Suprapubic skin (tissue), 4 donors: ENCODE measurements at regions not wholly inside any gene's neighbourhood (a gene's known extent, or its start where the extent isn't known, plus 50 kb on each side); places are given as distances from the start of the nearest gene placed in this dataset.
"Not testable (repeated sequence)": the region's sequence is repeated elsewhere in the genome, so short reads cannot be mapped to it uniquely, and the experiment has no call there.

Source experiments
- DNase-seq, 2 donors: peaks; one replicate each; pipeline ENCODE4 v3.0.0-alpha.2; 2019; ENCODE audit warnings: low spot score in 2 of 2
- H3K27ac ChIP-seq: fragments of 200-600 bp; sonication (generic); one replicate; pipeline ENCODE4 v1.5.1; 2019
- H3K27me3 ChIP-seq: fragments of 200-600 bp; sonication (generic); one replicate; pipeline ENCODE4 v1.5.1; 2019
- H3K36me3 ChIP-seq: fragments of 200-600 bp; sonication (generic); one replicate; pipeline ENCODE4 v1.5.1; 2019
- H3K4me1 ChIP-seq: fragments of 200-600 bp; sonication (generic); one replicate; pipeline ENCODE4 v1.5.1; 2019
- H3K4me3 ChIP-seq: fragments of 200-600 bp; sonication (generic); one replicate; pipeline ENCODE4 v1.5.1; 2019; ENCODE audit warnings: mild to moderate bottlenecking
- H3K9me3 ChIP-seq: fragments of 200-600 bp; sonication (generic); one replicate; pipeline ENCODE4 v1.5.1; 2019
- WGBS: methylation state at CpG from one replicate; pipeline ENCODE4 v1.1.5; 2018; 5-methylcytosine and 5-hydroxymethylcytosine counted together
- TF ChIP-seq, protein P1 (sequence below), 2 donors: fragments of 200-600 bp in 1 of 2; fragments of 450-650 bp in 1 of 2; sonication (generic) in 1 of 2; IDR thresholded peaks; one replicate each; pipeline ENCODE4 v1.5.1; 2016 to 2019; ENCODE audit warnings: antibody characterized with exemption in 2 of 2, mild to moderate bottlenecking in 1 of 2, moderate library complexity in 1 of 2

DNA sequence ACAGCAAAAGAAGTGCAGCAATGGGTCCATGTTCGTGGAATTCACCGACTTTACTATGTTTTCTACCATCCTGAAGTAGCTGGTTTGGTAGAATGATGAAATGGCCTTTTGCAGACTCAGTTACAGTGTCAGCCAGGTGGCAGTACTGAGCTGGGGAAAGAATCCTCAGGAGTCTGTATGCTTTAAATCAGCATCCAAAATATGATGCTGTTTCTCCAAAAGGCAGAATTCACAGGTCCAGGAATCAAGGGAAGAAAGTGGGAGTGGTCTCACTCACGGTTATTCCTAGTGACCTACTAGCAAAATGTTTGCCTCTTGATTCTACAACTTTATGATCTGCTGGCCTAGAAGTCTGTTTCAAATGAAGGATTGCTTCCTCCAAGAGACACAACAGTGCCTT lies 287.1 kb downstream of the SPATA31A6 start:
- H3K9me3 ChIP-seq, H3K4me1 ChIP-seq, H3K36me3 ChIP-seq, H3K4me3 ChIP-seq, H3K27me3 ChIP-seq, H3K27ac ChIP-seq, DNase-seq: not testable (repeated sequence)
- 29% methylated on average over 3 of the region's 3 CpGs for WGBS
- TF ChIP-seq, protein P1, sequence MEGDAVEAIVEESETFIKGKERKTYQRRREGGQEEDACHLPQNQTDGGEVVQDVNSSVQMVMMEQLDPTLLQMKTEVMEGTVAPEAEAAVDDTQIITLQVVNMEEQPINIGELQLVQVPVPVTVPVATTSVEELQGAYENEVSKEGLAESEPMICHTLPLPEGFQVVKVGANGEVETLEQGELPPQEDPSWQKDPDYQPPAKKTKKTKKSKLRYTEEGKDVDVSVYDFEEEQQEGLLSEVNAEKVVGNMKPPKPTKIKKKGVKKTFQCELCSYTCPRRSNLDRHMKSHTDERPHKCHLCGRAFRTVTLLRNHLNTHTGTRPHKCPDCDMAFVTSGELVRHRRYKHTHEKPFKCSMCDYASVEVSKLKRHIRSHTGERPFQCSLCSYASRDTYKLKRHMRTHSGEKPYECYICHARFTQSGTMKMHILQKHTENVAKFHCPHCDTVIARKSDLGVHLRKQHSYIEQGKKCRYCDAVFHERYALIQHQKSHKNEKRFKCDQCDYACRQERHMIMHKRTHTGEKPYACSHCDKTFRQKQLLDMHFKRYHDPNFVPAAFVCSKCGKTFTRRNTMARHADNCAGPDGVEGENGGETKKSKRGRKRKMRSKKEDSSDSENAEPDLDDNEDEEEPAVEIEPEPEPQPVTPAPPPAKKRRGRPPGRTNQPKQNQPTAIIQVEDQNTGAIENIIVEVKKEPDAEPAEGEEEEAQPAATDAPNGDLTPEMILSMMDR (IDR thresholded peaks at IDR 0.05): peak in 1 of 2 donors; percentile 45

- WGBS: 42% methylated on average over 1 of the region's 2 CpGs
- not testable (repeated sequence) for DNase-seq, H3K36me3 ChIP-seq
These were observed 307.5 kb downstream of the SPATA31A6 start for GRCh38 chr9:42490989-42491388.

DNA sequence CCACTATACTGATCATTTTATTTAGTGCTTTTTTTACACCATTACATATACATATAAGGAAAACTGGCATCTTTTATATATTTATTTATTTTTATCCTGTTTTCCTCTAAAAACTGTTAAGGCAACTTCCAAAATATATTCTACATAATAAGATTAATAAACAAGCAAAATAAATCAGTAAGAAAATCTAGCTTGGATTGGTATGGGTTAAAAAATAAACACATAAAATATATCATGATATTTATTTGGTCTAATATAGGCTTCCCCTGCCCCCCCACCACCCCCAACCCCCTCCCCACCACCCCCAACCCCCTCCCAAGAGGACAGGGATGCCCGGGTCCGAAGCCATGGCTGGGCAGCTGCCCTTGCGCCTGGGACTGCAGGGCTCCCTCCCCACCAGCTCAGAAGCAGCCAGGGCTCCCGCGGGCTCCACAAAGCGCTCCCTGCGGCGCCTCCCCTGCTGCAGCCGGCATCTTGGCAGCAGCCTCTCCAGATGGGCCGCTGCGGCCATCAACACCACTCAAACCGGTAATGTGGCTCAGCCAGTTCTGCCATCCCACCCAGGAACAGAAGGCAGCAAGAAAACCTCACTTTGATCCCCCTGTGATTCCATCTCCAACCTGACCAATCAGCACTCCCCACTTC lies 319.3 kb downstream of the SPATA31A6 start:
- H3K27me3 ChIP-seq, H3K36me3 ChIP-seq, H3K9me3 ChIP-seq, H3K4me3 ChIP-seq, H3K27ac ChIP-seq, H3K4me1 ChIP-seq, DNase-seq: not testable (repeated sequence)
- WGBS: 80% methylated on average over 12 of the region's 12 CpGs

More at GRCh38 chr9:42490989-42491388, 307.5 kb downstream of the SPATA31A6 start:
- H3K27me3 ChIP-seq, H3K9me3 ChIP-seq, H3K27ac ChIP-seq, H3K4me3 ChIP-seq: not testable (repeated sequence)
- peaks cover 11% of the 10 kb centered on the region for H3K4me1 ChIP-seq

- not testable (repeated sequence) for H3K27ac ChIP-seq, H3K4me1 ChIP-seq, H3K9me3 ChIP-seq, H3K4me3 ChIP-seq, H3K36me3 ChIP-seq, H3K27me3 ChIP-seq, DNase-seq
- 25% methylated on average over 2 of the region's 2 CpGs for WGBS
These were observed 324.7 kb downstream of the SPATA31A6 start for GRCh38 chr9:42508111-42508510.

DNA sequence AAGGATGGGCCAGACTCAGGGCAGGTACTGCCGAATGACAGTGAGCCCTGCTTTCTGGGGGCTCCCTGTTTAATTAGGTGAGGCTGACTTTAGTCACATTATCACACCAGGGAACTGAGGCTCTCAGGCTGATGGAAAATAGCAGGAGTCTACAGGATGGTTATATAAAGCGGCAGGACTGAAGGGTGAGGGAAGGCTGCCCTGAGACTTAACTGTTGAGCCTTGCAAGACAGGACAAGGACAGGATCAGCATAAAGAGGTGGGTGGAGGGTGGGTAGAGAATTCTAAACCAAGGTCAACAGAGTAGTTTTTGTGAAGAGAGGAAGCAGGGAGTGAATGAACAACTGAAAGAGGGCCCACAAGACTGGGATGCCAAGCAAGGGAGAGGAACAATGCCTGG lies 330.1 kb downstream of the SPATA31A6 start:
- not testable (repeated sequence) for H3K36me3 ChIP-seq, H3K9me3 ChIP-seq

GRCh38 chr9:42534325-42534983 lies 351.0 kb downstream of the SPATA31A6 start:
- not testable (repeated sequence) for H3K9me3 ChIP-seq, H3K4me3 ChIP-seq, H3K36me3 ChIP-seq, H3K4me1 ChIP-seq, H3K27me3 ChIP-seq
- 46% methylated on average over 10 of the region's 13 CpGs for WGBS
- DNase-seq: peak in 1 of 2 donors; percentile 38
- H3K27ac ChIP-seq: peak overlapping the region; percentile 38

More for the DNA sequence above, 330.1 kb downstream of the SPATA31A6 start:
- H3K4me3 ChIP-seq, H3K27ac ChIP-seq, H3K27me3 ChIP-seq, DNase-seq, H3K4me1 ChIP-seq: not testable (repeated sequence)
- no CpG with 5 or more reads among the region's 2 CpGs for WGBS

- peak overlapping the region; percentile 38 for H3K27ac ChIP-seq
- H3K27me3 ChIP-seq, H3K9me3 ChIP-seq, H3K36me3 ChIP-seq, H3K4me1 ChIP-seq, H3K4me3 ChIP-seq: not testable (repeated sequence)
- WGBS: 28% methylated on average over 6 of the region's 6 CpGs
- TF ChIP-seq, protein P1 (IDR thresholded peaks at IDR 0.05): peak in 1 of 2 donors; percentile 11
- DNase-seq: peak in 1 of 2 donors; percentile 54
These were observed 351.5 kb downstream of the SPATA31A6 start for GRCh38 chr9:42534984-42535325.

- WGBS: no CpG with 5 or more reads among the region's 36 CpGs
- peak overlapping the region; percentile 24 for H3K4me3 ChIP-seq
- H3K27me3 ChIP-seq, DNase-seq, H3K9me3 ChIP-seq, H3K27ac ChIP-seq, H3K4me1 ChIP-seq, H3K36me3 ChIP-seq: not testable (repeated sequence)
- TF ChIP-seq, protein P1 (IDR thresholded peaks at IDR 0.05): peak in 1 of 2 donors; percentile 43
These were observed 367.4 kb downstream of the SPATA31A6 start for GRCh38 chr9:42550789-42551357.

DNA sequence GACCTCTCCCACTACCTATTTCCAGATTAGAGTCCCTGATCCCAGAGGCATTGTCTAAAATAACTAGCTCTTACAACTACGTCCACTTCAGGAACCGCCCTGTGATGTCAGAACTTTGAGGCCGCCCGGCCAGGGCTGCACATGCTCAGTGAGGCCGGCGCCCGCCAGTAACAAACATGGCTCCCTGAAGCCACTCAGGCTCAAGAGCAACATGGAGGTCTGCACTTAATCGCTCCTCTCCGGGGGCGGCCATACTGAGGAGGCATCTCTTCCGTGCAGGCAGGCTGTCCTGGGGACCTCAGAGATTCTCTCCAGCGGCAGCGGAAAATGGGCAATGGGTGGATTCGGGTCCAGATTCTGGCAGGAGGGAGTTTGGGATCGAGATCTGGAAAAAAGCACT lies 385.1 kb downstream of the SPATA31A6 start:
- not testable (repeated sequence) for H3K9me3 ChIP-seq, H3K4me1 ChIP-seq, H3K27me3 ChIP-seq, H3K27ac ChIP-seq, H3K4me3 ChIP-seq, H3K36me3 ChIP-seq
- WGBS: no CpG with 5 or more reads among the region's 15 CpGs
- peak in 1 of 2 donors; percentile 49 for DNase-seq

- H3K27me3 ChIP-seq, H3K4me3 ChIP-seq, H3K9me3 ChIP-seq, H3K36me3 ChIP-seq, H3K27ac ChIP-seq, H3K4me1 ChIP-seq: not testable (repeated sequence)
- peak in 1 of 2 donors; percentile 8 for DNase-seq
- WGBS: no CpG with 5 or more reads among the region's 34 CpGs
These were observed 385.6 kb downstream of the SPATA31A6 start for GRCh38 chr9:42568942-42569556.

DNA sequence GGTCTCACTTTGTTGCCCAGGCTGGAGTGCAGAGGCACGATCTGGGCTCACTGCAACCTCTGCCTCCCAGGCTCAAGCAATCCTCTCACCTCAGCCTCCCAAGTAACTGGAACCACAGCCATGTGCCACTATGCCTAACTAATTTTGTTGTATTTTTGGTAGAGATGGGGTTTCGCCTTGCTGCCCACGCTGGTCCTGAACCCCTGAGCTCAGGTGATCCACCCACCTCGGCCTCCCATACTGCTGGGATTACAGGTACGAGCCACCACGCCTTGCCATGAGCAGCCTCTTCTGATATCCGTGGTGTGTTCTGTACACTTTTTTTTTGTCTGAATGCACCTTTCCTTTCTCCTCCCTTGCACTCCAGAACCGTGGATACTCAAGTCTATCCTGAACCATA lies 394.4 kb downstream of the SPATA31A6 start:
- not testable (repeated sequence) for H3K4me3 ChIP-seq, H3K9me3 ChIP-seq, H3K36me3 ChIP-seq, H3K27me3 ChIP-seq, H3K4me1 ChIP-seq, H3K27ac ChIP-seq
- 76% methylated on average over 6 of the region's 8 CpGs for WGBS
- DNase-seq: peak in 1 of 2 donors; percentile 60
